ENCODE measurements at regions not wholly inside any gene's neighbourhood (a gene's known extent, or its start where the extent isn't known, plus 50 kb on each side); places are given as distances from the start of the nearest gene placed in this dataset.

DNA sequence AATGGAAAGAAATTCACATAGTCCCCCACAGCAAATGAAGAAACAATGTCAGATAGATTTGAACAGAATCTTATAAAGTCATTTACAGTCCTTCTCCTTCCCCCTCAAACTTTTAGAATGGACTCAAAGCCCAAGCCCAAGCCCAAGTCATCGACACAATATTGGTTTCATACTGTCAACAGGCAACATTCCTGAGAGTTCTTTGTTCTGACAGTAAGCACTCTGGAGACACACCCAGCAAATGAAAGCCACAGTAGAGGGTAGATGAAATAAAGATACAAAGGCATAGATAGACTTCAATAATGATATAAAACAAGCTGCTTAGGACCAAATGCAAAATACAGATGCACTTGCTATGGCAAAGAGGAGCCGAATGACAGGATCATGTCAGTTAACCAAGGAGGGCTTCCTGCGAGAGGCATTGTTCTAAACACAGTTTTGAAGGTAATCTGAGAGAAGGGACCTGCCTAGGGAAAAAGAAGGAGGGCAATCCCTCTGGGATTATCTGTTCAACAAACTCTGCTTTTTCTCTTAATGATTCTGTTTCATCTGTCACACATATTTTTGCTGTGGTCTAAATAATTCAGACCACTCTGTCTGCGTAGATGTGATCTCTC is 97.1 kb upstream of the MAP4K3 start:
- no peaks in the 10 kb centered on the region for H3K36me3 ChIP-seq (ENCODE audit: control insufficient read depth in 4 of 4, insufficient read depth in 3 of 4, low read depth in 1 of 4, low read length in 3 of 4)
- H3K27ac ChIP-seq (ENCODE audit: low read depth in 1 of 2, low read length in 2 of 2), result no peak overlapping the region
- H3K4me3 ChIP-seq (ENCODE audit: low read depth in 1 of 3, low read length in 3 of 3), result no peak overlapping the region
- H3K9ac ChIP-seq (ENCODE audit: low read depth in 1 of 2, low read length in 2 of 2), result no peak overlapping the region
- 93% methylated on average over 4 of the region's 4 CpGs for WGBS
- DNase-seq (ENCODE audit: low spot score), result no peak
- no peaks in the 10 kb centered on the region for H3K9me3 ChIP-seq (ENCODE audit: control insufficient read depth in 4 of 4, low read length in 3 of 4)
- H3K4me1 ChIP-seq (ENCODE audit: control insufficient read depth in 4 of 4, insufficient read depth in 4 of 4, low read length in 3 of 4), result no peaks in the 10 kb centered on the region
- TF ChIP-seq FOXA2 (IDR thresholded peaks at IDR 0.05) (no peak), HNF4G (IDR thresholded peaks at IDR 0.05) (no peak), NR2F2 (IDR thresholded peaks at IDR 0.05) (no peak), EGR1 (IDR thresholded peaks at IDR 0.05; ENCODE audit: low read depth in 2 of 2) (no peak), FOXA1 (IDR thresholded peaks at IDR 0.05) (no peak)
- H3K27me3 ChIP-seq (ENCODE audit: control insufficient read depth in 4 of 4, insufficient read depth in 4 of 4, low read length in 3 of 4), result no peaks in the 10 kb centered on the region

DNA sequence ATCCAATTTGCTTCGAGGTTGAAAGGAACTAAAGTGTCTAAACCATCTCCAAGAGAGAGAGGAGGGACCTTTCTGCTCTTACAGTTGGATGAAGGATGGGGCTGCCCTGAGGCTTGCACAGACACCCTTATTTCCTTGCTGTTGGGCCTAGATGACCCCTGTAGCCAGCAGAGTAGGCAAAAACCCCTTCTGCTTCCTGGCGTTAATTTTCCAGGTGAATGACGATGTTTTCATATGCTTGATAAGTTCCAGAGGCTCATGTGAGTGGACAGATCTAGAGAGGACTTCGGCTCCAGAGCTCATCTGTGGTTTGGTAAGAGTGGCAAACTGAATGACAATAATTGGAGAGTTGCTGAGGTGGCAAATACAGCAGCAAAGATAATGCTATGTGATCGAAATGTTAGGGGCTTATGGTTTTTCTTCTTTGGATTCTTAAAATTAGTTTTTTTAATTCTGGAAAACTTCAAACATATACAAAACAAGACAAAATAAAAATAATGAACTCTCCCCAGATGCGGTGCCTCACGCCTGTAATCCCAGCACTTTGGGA is 98.6 kb upstream of the MAP4K3 start:
- Histone ChIP-seq H3K36me3 (ENCODE audit: control insufficient read depth in 4 of 4, insufficient read depth in 3 of 4, low read depth in 1 of 4, low read length in 3 of 4) (no peaks in the 10 kb centered on the region), H3K4me3 (ENCODE audit: low read depth in 1 of 3, low read length in 3 of 3) (no peak overlapping the region), H3K27ac (ENCODE audit: low read depth in 1 of 2, low read length in 2 of 2) (no peak overlapping the region), H3K9me3 (ENCODE audit: control insufficient read depth in 4 of 4, low read length in 3 of 4) (no peaks in the 10 kb centered on the region), H3K4me1 (ENCODE audit: control insufficient read depth in 4 of 4, insufficient read depth in 4 of 4, low read length in 3 of 4) (no peaks in the 10 kb centered on the region), H3K9ac (ENCODE audit: low read depth in 1 of 2, low read length in 2 of 2) (no peak overlapping the region), H3K27me3 (ENCODE audit: control insufficient read depth in 4 of 4, insufficient read depth in 4 of 4, low read length in 3 of 4) (no peaks in the 10 kb centered on the region)
- no peak for DNase-seq (ENCODE audit: low spot score)
- TF ChIP-seq HNF4G (IDR thresholded peaks at IDR 0.05) (no peak), HNF4A (conservative IDR thresholded peaks at IDR 0.05) (no peak), FOXA2 (IDR thresholded peaks at IDR 0.05) (no peak), FOXA1 (IDR thresholded peaks at IDR 0.05) (no peak), GABPA (IDR thresholded peaks at IDR 0.05 in 1 of 2, conservative IDR thresholded peaks at IDR 0.05 in 1 of 2) (no peak), RXRA (IDR thresholded peaks at IDR 0.05) (no peak), NR2F2 (IDR thresholded peaks at IDR 0.05) (no peak), YY1 (IDR thresholded peaks at IDR 0.05) (no peak), JUND (IDR thresholded peaks at IDR 0.05) (no peak), EGR1 (IDR thresholded peaks at IDR 0.05; ENCODE audit: low read depth in 2 of 2) (no peak), RAD21 (IDR thresholded peaks at IDR 0.05) (no peak), TAF1 (conservative IDR thresholded peaks at IDR 0.05) (no peak), SP1 (IDR thresholded peaks at IDR 0.05) (no peak)
- TF ChIP-seq, protein P1, sequence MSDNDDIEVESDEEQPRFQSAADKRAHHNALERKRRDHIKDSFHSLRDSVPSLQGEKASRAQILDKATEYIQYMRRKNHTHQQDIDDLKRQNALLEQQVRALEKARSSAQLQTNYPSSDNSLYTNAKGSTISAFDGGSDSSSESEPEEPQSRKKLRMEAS (IDR thresholded peaks at IDR 0.05), result no peak
- TF ChIP-seq, protein P2, sequence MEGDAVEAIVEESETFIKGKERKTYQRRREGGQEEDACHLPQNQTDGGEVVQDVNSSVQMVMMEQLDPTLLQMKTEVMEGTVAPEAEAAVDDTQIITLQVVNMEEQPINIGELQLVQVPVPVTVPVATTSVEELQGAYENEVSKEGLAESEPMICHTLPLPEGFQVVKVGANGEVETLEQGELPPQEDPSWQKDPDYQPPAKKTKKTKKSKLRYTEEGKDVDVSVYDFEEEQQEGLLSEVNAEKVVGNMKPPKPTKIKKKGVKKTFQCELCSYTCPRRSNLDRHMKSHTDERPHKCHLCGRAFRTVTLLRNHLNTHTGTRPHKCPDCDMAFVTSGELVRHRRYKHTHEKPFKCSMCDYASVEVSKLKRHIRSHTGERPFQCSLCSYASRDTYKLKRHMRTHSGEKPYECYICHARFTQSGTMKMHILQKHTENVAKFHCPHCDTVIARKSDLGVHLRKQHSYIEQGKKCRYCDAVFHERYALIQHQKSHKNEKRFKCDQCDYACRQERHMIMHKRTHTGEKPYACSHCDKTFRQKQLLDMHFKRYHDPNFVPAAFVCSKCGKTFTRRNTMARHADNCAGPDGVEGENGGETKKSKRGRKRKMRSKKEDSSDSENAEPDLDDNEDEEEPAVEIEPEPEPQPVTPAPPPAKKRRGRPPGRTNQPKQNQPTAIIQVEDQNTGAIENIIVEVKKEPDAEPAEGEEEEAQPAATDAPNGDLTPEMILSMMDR (IDR thresholded peaks at IDR 0.05; ENCODE audit: low read depth, low read length, missing input control), result no peak
- TF ChIP-seq, protein P3, sequence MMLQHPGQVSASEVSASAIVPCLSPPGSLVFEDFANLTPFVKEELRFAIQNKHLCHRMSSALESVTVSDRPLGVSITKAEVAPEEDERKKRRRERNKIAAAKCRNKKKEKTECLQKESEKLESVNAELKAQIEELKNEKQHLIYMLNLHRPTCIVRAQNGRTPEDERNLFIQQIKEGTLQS (IDR thresholded peaks at IDR 0.05), result no peak
- TF ChIP-seq, protein P4, sequence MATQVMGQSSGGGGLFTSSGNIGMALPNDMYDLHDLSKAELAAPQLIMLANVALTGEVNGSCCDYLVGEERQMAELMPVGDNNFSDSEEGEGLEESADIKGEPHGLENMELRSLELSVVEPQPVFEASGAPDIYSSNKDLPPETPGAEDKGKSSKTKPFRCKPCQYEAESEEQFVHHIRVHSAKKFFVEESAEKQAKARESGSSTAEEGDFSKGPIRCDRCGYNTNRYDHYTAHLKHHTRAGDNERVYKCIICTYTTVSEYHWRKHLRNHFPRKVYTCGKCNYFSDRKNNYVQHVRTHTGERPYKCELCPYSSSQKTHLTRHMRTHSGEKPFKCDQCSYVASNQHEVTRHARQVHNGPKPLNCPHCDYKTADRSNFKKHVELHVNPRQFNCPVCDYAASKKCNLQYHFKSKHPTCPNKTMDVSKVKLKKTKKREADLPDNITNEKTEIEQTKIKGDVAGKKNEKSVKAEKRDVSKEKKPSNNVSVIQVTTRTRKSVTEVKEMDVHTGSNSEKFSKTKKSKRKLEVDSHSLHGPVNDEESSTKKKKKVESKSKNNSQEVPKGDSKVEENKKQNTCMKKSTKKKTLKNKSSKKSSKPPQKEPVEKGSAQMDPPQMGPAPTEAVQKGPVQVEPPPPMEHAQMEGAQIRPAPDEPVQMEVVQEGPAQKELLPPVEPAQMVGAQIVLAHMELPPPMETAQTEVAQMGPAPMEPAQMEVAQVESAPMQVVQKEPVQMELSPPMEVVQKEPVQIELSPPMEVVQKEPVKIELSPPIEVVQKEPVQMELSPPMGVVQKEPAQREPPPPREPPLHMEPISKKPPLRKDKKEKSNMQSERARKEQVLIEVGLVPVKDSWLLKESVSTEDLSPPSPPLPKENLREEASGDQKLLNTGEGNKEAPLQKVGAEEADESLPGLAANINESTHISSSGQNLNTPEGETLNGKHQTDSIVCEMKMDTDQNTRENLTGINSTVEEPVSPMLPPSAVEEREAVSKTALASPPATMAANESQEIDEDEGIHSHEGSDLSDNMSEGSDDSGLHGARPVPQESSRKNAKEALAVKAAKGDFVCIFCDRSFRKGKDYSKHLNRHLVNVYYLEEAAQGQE (IDR thresholded peaks at IDR 0.05), result no peak
- TF ChIP-seq, protein P5, sequence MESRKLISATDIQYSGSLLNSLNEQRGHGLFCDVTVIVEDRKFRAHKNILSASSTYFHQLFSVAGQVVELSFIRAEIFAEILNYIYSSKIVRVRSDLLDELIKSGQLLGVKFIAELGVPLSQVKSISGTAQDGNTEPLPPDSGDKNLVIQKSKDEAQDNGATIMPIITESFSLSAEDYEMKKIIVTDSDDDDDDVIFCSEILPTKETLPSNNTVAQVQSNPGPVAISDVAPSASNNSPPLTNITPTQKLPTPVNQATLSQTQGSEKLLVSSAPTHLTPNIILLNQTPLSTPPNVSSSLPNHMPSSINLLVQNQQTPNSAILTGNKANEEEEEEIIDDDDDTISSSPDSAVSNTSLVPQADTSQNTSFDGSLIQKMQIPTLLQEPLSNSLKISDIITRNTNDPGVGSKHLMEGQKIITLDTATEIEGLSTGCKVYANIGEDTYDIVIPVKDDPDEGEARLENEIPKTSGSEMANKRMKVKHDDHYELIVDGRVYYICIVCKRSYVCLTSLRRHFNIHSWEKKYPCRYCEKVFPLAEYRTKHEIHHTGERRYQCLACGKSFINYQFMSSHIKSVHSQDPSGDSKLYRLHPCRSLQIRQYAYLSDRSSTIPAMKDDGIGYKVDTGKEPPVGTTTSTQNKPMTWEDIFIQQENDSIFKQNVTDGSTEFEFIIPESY (IDR thresholded peaks at IDR 0.05), result no peak
- WGBS, result 86% methylated on average over 7 of the region's 7 CpGs
